HEK293 (cell line): ENCODE measurements at regions not wholly inside any gene's neighbourhood (a gene's known extent, or its start where the extent isn't known, plus 50 kb on each side); places are given as distances from the start of the nearest gene placed in this dataset.

Experiments used
- CTCF ChIA-PET: fragments of 350-600 bp; formaldehyde crosslinking; extraction: SDS; loops from one replicate; lab custom pipeline; 2021; ENCODE audit warnings: antibody characterized with exemption; lab: Yijun Ruan, JAX
- POLR2A ChIA-PET: fragments of 300-600 bp; formaldehyde crosslinking; extraction: SDS; loops from one replicate; lab custom pipeline; 2020; ENCODE audit warnings: antibody characterized with exemption, inconsistent platforms; lab: Yijun Ruan, JAX
- H3K27ac ChIP-seq: fragments of 200-500 bp; sonication (Bioruptor generic); 2 replicates; pipeline ENCODE4 v1.5.1; 2014; ENCODE audit warnings: low read depth, low read length, control low read depth, inconsistent platforms; ENCODE audit errors: extremely low read depth
- H3K36me3 ChIP-seq, 2 experiments: fragments of 200-500 bp in 1 of 2; sonication (Bioruptor generic) in 1 of 2; 1 replicate in 1 of 2; 2 replicates in 1 of 2; pipeline ENCODE4 v1.5.1; 2014 to 2017; ENCODE audit warnings: inconsistent platforms in 2 of 2, low read length in 2 of 2; ENCODE audit not compliant: control insufficient read depth in 2 of 2, insufficient read depth in 1 of 2
- H3K4me1 ChIP-seq: fragments of 200-500 bp; sonication (Bioruptor generic); 2 replicates; pipeline ENCODE4 v1.5.1; 2014; ENCODE audit warnings: mild to moderate bottlenecking, low read length, inconsistent platforms; ENCODE audit not compliant: control insufficient read depth, insufficient read depth
- H3K4me3 ChIP-seq: 2 replicates; pipeline ENCODE4 v1.5.1; 2011; ENCODE audit warnings: low read depth, mild to moderate bottlenecking, control low read depth, low read length, moderate library complexity
- H3K9me3 ChIP-seq: fragments of 200-500 bp; sonication (Bioruptor generic); 2 replicates; pipeline ENCODE4 v1.5.1; 2014; ENCODE audit warnings: low read depth, low read length, inconsistent platforms; ENCODE audit not compliant: control insufficient read depth, insufficient read depth
- HIC1 ChIP-seq: fragments of 450-650 bp; formaldehyde crosslinking; IDR thresholded peaks from 2 replicates; pipeline ENCODE4 v1.5.1; 2016; ENCODE audit warnings: missing biosample characterization, missing genetic modification characterization
- HOXC10 ChIP-seq: sonication (generic); formaldehyde crosslinking; IDR thresholded peaks from 2 replicates; pipeline ENCODE4 v1.8.1; 2023; ENCODE audit warnings: mild to moderate bottlenecking, missing genetic modification reagents
- KLF8 ChIP-seq: fragments of 450-650 bp; formaldehyde crosslinking; IDR thresholded peaks from 2 replicates; pipeline ENCODE4 v1.5.1; 2016; ENCODE audit warnings: missing biosample characterization, missing genetic modification characterization
- TSHZ1 ChIP-seq: fragments of 450-650 bp; formaldehyde crosslinking; IDR thresholded peaks from 2 replicates; pipeline ENCODE4 v1.5.1; 2016; ENCODE audit warnings: missing biosample characterization, missing genetic modification characterization, borderline replicate concordance
- ZFP41 ChIP-seq: fragments of 450-650 bp; formaldehyde crosslinking; IDR thresholded peaks from 2 replicates; pipeline ENCODE4 v1.5.1; 2016; ENCODE audit warnings: missing biosample characterization, missing genetic modification characterization, borderline replicate concordance
- ZNF112 ChIP-seq: fragments of 450-650 bp; formaldehyde crosslinking; IDR thresholded peaks from 2 replicates; pipeline ENCODE4 v1.5.0; 2017; ENCODE audit warnings: missing biosample characterization, missing genetic modification characterization
- ZNF184 ChIP-seq: fragments of 450-650 bp; IDR thresholded peaks from 2 replicates; pipeline ENCODE4 v1.5.1; 2018; ENCODE audit warnings: missing biosample characterization, mild to moderate bottlenecking, missing genetic modification characterization
- ZNF214 ChIP-seq: fragments of 450-650 bp; formaldehyde crosslinking; IDR thresholded peaks from 2 replicates; pipeline ENCODE4 v1.5.1; 2017; ENCODE audit warnings: missing biosample characterization, mild to moderate bottlenecking, missing genetic modification characterization, borderline replicate concordance
- ZNF311 ChIP-seq: fragments of 450-650 bp; formaldehyde crosslinking; IDR thresholded peaks from 2 replicates; pipeline ENCODE4 v1.5.1; 2017; ENCODE audit warnings: missing biosample characterization, missing genetic modification characterization, borderline replicate concordance
- ZNF350 ChIP-seq: fragments of 450-650 bp; formaldehyde crosslinking; IDR thresholded peaks from 2 replicates; pipeline ENCODE4 v1.5.0; 2017; ENCODE audit warnings: missing biosample characterization, mild to moderate bottlenecking, missing genetic modification characterization
- ZNF449 ChIP-seq: fragments of 450-650 bp; formaldehyde crosslinking; IDR thresholded peaks from 2 replicates; pipeline ENCODE4 v1.5.1; 2017; ENCODE audit warnings: missing biosample characterization, mild to moderate bottlenecking, missing genetic modification characterization, moderate library complexity
- ZNF48 ChIP-seq: fragments of 450-650 bp; formaldehyde crosslinking; IDR thresholded peaks from 2 replicates; pipeline ENCODE4 v1.5.1; 2016; ENCODE audit warnings: missing biosample characterization, missing genetic modification characterization
- ZNF670 ChIP-seq: fragments of 450-650 bp; formaldehyde crosslinking; IDR thresholded peaks from 2 replicates; pipeline ENCODE4 v1.5.1; 2016; ENCODE audit warnings: missing biosample characterization, missing genetic modification characterization, low read depth
- ZNF76 ChIP-seq: fragments of 450-650 bp; formaldehyde crosslinking; IDR thresholded peaks from 2 replicates; pipeline ENCODE4; 2016; ENCODE audit warnings: low read depth, missing biosample characterization, missing genetic modification characterization, borderline replicate concordance
- ZSCAN4 ChIP-seq: fragments of 450-650 bp; formaldehyde crosslinking; IDR thresholded peaks from 2 replicates; pipeline ENCODE4 v1.5.1; 2017; ENCODE audit warnings: missing biosample characterization, missing genetic modification characterization
- ZSCAN5A ChIP-seq: fragments of 450-650 bp; formaldehyde crosslinking; IDR thresholded peaks from 2 replicates; pipeline ENCODE4 v1.5.1; 2016; ENCODE audit warnings: missing biosample characterization, missing genetic modification characterization

- TF ChIP-seq ZSCAN5A (tag by site-specific recombination) = no peak
Observed at GRCh38 chr1:57770772-57771171, 346.9 kb upstream of the DAB1 start (continued).

- POLR2A ChIA-PET = no interaction called here
- Histone ChIP-seq H3K4me1 (peaks cover 6% of the 10 kb centered on the region; the same call in 1 of the 2 replicates), H3K27ac (no peak overlapping the region), H3K36me3 (no peaks in the 10 kb centered on the region), H3K9me3 (no peaks in the 10 kb centered on the region), H3K4me3 (no peak overlapping the region)
- CTCF ChIA-PET = interaction anchor here (0.6 to 1.1 kb wide), 3 partner anchors 13 to 119 kb away, joined by 3 to 5 read pairs (median 4); no protein-coding TSS in a partner anchor
- TF ChIP-seq KLF8 (tag by site-specific recombination) (no peak), ZNF48 (no peak), ZSCAN4 (tag by site-specific recombination) (no peak), ZNF350 (tag by site-specific recombination) (no peak), ZNF311 (tag by site-specific recombination) (no peak), ZNF214 (tag by site-specific recombination) (no peak), ZNF76 (tag by site-specific recombination) (no peak), ZNF184 (tag by site-specific recombination) (no peak), ZSCAN5A (tag by site-specific recombination) (no peak), ZNF670 (no peak), HOXC10 (CRISPR knock-in tag) (no peak), TSHZ1 (tag by site-specific recombination) (no peak), ZFP41 (tag by site-specific recombination) (no peak), ZNF112 (no peak), ZNF449 (tag by site-specific recombination) (no peak), HIC1 (tag by site-specific recombination) (no peak)
Observed at GRCh38 chr1:57770236-57770635, 346.4 kb upstream of the DAB1 start.
